Vagina (tissue), 2 donors: ENCODE measurements at regions not wholly inside any gene's neighbourhood (a gene's known extent, or its start where the extent isn't known, plus 50 kb on each side); places are given as distances from the start of the nearest gene placed in this dataset.

Experiments used
- CTCF ChIP-seq, 3 experiments: fragments of 450-650 bp in 2 of 3; fragments of 200-600 bp in 1 of 3; sonication (generic) in 1 of 3; IDR thresholded peaks; one replicate each; pipeline ENCODE4 v1.5.1; 2017 to 2019; ENCODE audit warnings: antibody characterized with exemption in 3 of 3, mild to moderate bottlenecking in 2 of 3, moderate library complexity in 2 of 3
- POLR2A ChIP-seq, 2 donors: fragments of 450-650 bp; IDR thresholded peaks; one replicate each; pipeline ENCODE4 v1.6.1; 2017; ENCODE audit warnings: antibody characterized with exemption in 2 of 2, mild to moderate bottlenecking in 2 of 2, moderate library complexity in 2 of 2
- POLR2AphosphoS5 ChIP-seq, 2 donors: sonication (generic); formaldehyde crosslinking; IDR thresholded peaks; one replicate each; pipeline ENCODE4 v1.9.0; 2017; ENCODE audit warnings: antibody characterized with exemption in 2 of 2, mild to moderate bottlenecking in 2 of 2, low read depth in 1 of 2; ENCODE audit not compliant: insufficient read depth in 1 of 2

- no peak for TF ChIP-seq POLR2AphosphoS5 (IDR thresholded peaks at IDR 0.05; ENCODE audit: insufficient read depth in 1 of 2, low read depth in 1 of 2)
- no peak for TF ChIP-seq POLR2A (IDR thresholded peaks at IDR 0.05)
- TF ChIP-seq CTCF (IDR thresholded peaks at IDR 0.05): no peak
Observed at GRCh38 chr4:147175460-147176025, 229.9 kb upstream of the TTC29 start.
